ENCODE measurements at regions not wholly inside any gene's neighbourhood (a gene's known extent, or its start where the extent isn't known, plus 50 kb on each side); places are given as distances from the start of the nearest gene placed in this dataset.
"Not testable (repeated sequence)": the region's sequence is repeated elsewhere in the genome, so short reads cannot be mapped to it uniquely, and the experiment has no call there.

- no peak for DNase-seq
Measured at GRCh38 chr5:25448646-25449045, 803.9 kb upstream of the CDH10 start.

- DNase-seq, result no peak
Measured at GRCh38 chr5:25448190-25448621, 803.4 kb upstream of the CDH10 start.

DNA sequence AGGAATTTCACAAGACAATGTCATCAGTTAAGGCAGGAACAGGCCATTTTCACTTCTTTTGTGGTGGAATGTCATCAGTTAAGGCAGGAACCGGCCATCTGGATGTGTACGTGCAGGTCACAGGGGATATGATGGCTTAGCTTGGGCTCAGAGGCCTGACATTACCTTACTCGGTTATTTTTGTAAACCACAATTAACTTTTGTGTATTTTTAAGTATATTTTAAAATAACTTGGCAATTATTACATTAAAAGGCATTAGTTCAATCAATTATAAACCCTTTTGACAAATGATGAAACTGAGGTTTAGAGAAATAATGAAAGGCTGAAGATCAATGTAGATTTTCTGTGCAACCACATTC lies 801.3 kb upstream of the CDH10 start:
- not testable (repeated sequence) for DNase-seq

GRCh38 chr5:25445381-25446060 lies 800.7 kb upstream of the CDH10 start:
- DNase-seq, result not testable (repeated sequence)

DNA sequence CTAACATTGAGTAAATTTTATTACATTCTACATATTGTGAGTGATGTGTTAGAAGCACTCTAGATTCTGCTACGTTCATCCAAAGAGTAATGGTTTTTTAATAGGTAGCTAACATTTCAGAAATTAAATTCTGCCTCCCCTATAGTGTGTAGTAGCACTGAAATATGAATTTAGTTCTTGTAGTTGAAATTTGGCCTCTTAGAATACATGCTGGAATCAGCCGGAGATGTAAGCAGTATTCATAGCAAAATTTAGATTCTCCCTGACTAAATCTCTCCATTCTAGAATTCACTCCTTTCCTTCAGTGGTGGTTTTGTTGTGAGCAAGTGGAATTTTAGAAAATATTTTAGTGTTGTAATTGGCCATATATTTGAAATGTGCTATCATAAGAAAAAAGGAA lies 799.9 kb upstream of the CDH10 start:
- DNase-seq, result no peak

DNA sequence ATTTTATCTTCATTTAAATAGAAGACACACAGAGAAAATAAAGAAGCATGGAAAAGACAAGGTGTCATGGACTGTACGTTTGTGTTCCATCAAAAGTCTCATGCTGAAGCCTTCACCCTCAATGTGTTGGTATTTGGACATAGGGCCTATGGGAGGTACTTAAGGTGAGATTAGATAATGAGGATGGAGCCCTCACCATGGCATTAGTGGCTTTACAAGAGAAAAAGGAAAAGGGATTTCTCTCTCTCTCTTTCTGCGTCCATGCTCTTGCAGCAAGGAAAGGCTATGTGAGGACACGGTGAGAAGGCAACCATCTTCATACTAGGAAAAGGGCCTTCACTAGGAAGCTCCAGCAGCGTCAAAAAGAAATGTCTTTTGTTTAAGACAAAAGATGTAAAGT lies 797.0 kb upstream of the CDH10 start:
- DNase-seq, result no peak

- DNase-seq, result no peak
Measured at GRCh38 chr5:25439025-25439424, 794.2 kb upstream of the CDH10 start.

GRCh38 chr5:25438375-25438774 lies 793.6 kb upstream of the CDH10 start:
- not testable (repeated sequence) for DNase-seq

GRCh38 chr5:25436452-25436851 lies 791.7 kb upstream of the CDH10 start:
- DNase-seq, result no peak

DNA sequence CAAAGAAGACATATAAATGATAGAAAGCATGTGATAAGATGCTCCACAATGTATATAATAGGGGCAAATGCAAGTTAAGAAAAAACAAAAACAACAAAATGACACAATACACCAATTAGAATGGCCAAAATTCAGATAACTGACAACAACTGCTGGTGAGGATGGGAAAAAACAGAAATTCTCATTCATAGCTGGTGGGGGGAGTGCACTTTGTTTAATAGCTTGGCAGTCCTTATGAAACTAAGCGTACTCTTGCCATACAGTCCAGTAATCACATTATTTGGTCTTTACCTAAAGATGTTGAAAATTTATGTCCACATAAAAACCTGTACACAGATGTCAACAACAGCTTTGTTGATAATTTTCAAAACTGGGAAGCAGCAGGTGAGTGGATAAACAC lies 791.1 kb upstream of the CDH10 start:
- DNase-seq, result no peak

- DNase-seq, result no peak
Measured at GRCh38 chr5:25427240-25427639, 782.5 kb upstream of the CDH10 start.

DNA sequence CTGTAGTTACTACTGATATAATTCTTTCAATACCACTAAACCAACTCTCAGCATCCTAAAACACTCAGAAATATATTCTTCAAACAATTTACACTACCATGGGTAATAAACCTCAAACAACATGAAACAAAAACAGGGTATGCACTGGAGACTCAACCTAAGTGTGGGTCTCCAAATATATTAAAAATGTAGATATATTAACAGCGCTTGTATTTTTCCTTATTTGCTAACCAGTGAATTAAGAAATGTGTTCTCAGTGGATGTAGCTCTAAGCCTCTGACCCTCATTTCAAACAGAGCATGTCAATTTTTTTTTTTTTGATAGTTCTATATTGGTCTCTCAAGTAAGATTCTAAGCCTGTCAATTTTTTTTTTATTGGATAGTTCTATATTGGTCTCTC lies 778.5 kb upstream of the CDH10 start:
- DNase-seq, result no peak

DNA sequence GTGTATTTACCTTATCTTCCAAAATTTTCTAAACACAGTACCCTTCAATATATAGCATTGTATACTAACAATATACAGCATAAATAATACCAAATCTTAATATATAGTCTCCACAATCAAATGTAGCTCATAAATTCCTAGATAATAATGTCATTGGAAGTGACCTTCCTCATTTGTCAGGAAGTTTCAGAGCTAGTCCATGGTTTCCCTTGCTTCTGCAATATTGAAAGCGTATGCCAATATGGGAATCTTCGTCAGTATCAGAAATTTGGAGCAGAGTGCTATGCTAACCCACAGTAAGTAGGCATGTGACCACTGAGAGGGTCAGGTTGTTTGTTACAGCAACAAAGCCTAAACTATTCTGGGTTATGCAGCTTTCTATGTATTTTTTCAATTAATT lies 774.9 kb upstream of the CDH10 start:
- no peak for DNase-seq

DNA sequence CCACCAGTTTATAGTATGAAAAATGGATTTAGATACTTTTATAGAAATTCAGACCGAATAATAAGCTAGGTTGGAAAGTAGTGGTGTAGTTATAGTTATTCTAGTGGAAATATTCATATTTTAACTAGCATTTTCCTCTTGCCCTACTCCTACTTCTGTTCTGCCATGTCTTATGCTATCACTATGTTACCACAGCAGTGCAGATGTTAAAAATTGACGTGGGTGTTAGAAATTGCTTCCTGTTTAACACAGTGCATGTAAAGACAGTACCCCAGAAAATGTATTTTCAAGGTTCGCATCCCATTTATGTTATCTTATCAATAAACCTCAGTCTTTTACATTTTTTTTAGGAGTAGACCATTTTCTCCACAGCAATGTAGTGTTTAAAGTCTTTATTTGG lies 774.2 kb upstream of the CDH10 start:
- DNase-seq, result no peak

DNA sequence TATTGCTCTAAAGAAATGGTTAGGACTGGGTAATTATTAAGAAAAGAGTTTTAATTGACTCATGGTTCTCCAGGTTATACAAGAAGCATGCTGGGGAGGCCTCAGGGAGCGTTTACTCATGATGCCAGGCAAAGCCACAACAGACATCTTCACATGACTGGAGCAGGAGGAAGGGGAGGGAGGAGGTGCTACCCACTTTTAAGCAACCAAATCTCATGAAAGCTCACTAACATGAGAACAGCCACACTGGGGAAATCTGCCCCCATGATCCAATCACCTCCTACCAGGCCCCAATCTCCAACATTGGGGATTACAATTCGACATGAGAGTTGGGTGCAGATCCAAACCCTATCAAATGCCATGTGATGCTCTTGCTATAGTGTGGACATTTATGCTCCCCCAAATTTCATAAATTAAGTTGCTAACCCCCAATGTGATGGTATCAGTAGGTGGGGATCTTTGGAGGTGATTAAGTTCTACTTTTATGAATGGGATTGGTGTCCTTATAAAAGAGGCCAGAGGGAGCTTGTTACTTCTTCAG lies 773.6 kb upstream of the CDH10 start:
- DNase-seq, result no peak

GRCh38 chr5:25416960-25417359 lies 772.2 kb upstream of the CDH10 start:
- no peak for DNase-seq

DNA sequence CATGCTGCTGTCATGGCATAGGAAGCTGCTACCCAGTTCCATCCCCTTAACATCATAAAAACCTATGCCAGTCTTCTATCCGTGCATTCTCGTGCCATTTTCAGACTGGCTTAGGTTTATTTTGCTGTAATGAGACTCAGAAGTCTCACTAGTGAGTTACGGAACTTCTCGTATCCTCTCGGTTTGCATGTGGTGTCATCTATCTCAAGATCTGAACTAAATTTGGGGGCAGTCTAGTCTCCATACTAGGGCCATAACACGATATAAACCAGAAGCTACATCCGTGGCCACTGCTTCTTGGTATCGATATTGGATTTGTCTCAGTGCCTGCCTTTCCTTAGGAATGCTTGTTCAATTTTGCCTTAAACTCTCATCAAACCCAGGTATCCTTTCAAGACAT lies 771.2 kb upstream of the CDH10 start:
- no peak for DNase-seq

GRCh38 chr5:25414742-25415141 lies 770.0 kb upstream of the CDH10 start:
- no peak for DNase-seq

DNA sequence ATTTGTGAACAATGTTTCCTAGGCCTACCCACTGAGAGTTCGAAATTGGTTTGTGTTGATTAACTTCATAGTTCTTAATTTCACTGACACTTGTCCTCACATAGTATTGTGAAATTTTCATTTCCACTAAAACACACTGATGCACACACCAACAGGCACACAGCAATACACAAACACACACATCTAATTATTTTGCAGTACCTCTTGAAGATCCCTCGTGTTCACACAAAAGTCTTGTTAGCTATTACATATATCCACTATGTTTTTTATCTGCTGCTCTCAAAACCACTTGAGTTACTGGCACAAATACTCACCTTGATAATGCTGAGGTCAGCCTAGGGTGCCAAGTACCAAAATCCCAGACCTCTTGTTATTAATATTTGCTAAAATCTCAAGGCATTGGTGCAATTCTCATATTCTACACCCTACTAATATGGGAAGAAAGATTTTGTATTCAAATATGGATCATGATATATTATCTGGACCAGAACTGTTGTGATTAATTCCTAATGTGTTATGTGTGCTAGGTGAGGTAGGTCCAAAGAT lies 767.4 kb upstream of the CDH10 start:
- no peak for DNase-seq

GRCh38 chr5:25407365-25407764 lies 762.6 kb upstream of the CDH10 start:
- not testable (repeated sequence) for DNase-seq

- no peak for DNase-seq
Measured at GRCh38 chr5:25405850-25406249, 761.1 kb upstream of the CDH10 start.

- no peak for DNase-seq
Measured at GRCh38 chr5:25399878-25400480, 755.2 kb upstream of the CDH10 start.

- no peak for DNase-seq
Measured at GRCh38 chr5:25393957-25394356, 749.2 kb upstream of the CDH10 start.

- no peak for DNase-seq
Measured at GRCh38 chr5:25393256-25393655, 748.5 kb upstream of the CDH10 start.

DNA sequence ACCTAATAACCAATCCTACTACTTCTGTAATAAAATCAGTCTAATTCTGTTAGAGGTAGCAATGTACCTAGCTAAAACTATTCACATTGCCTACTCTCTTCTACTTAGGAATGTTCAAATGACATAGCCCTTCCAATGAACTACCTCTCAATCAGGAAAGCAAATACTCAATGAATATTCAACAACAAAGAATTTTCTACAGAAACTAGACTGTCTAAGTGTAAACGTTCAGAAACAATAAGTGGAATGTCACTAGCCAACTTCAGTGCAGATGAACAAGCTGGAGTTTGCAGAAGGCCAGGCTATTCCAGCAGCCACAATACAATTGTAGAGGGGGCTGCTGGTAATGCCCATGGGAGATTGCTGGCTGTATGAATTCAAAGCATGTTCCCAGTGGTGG lies 743.2 kb upstream of the CDH10 start:
- DNase-seq, result no peak

Data from GF-D8 (cell line).